Activated CD4-positive, alpha-beta memory T cell treated with anti-CD3 and anti-CD28 coated beads, Interleukin-2, amount 10 ng/mL, durations not matched to agents 7 days and 5 days (primary cell): ENCODE measurements at regions not wholly inside any gene's neighbourhood (a gene's known extent, or its start where the extent isn't known, plus 50 kb on each side); places are given as distances from the start of the nearest gene placed in this dataset.
"Not testable (repeated sequence)": the region's sequence is repeated elsewhere in the genome, so short reads cannot be mapped to it uniquely, and the experiment has no call there.

Experiments
- CTCF ChIA-PET: fragments of 350-600 bp; sonication (Branson Sonifier 250); formaldehyde crosslinking; loops from one replicate; lab custom pipeline; 2021; ENCODE audit warnings: antibody characterized with exemption, inconsistent platforms; lab: Charles Lee
- POLR2A ChIA-PET: fragments of 350-600 bp; sonication (Branson Sonifier 250); formaldehyde crosslinking; loops from one replicate; lab custom pipeline; 2021; ENCODE audit warnings: antibody characterized with exemption; lab: Charles Lee
- DNase-seq: peaks from one replicate; pipeline ENCODE4 v3.0.0-alpha.2; 2020
- H3K27ac Mint-ChIP-seq: one replicate; pipeline ENCODE4 v1.8.0; 2021; ENCODE audit warnings: mild to moderate bottlenecking, mixed read lengths
- H3K27me3 Mint-ChIP-seq: one replicate; pipeline ENCODE4 v1.8.0; 2021; ENCODE audit warnings: mixed read lengths
- H3K36me3 Mint-ChIP-seq: one replicate; pipeline ENCODE4 v1.8.0; 2021; ENCODE audit warnings: low read depth, mixed read lengths
- H3K4me1 Mint-ChIP-seq: one replicate; pipeline ENCODE4 v1.8.0; 2021; ENCODE audit warnings: mixed read lengths
- H3K4me3 Mint-ChIP-seq: one replicate; pipeline ENCODE4 v1.8.0; 2021; ENCODE audit warnings: mild to moderate bottlenecking, mixed read lengths
- H3K9me3 Mint-ChIP-seq: one replicate; pipeline ENCODE4 v1.8.0; 2021; ENCODE audit warnings: mixed read lengths

- CTCF ChIA-PET, result no interaction called here
- no peak overlapping the region for H3K27ac Mint-ChIP-seq
- POLR2A ChIA-PET, result no interaction called here
- peaks cover 10% of the 10 kb centered on the region for H3K9me3 Mint-ChIP-seq
- H3K36me3 Mint-ChIP-seq, result no peaks in the 10 kb centered on the region
- no peaks in the 10 kb centered on the region for H3K4me1 Mint-ChIP-seq
- DNase-seq, result no peak
- no peak overlapping the region for H3K4me3 Mint-ChIP-seq
- H3K27me3 Mint-ChIP-seq, result no peaks in the 10 kb centered on the region
Observed at GRCh38 chr10:20582041-20582440, 315.1 kb downstream of the NEBL start.

- H3K36me3 Mint-ChIP-seq, result no peaks in the 10 kb centered on the region
- CTCF ChIA-PET, result no interaction called here
Observed at GRCh38 chr10:20573924-20574323, 323.2 kb downstream of the NEBL start.

GRCh38 chr10:20555990-20556389 lies 341.1 kb downstream of the NEBL start:
- peaks cover 13% of the 10 kb centered on the region for H3K9me3 Mint-ChIP-seq
- POLR2A ChIA-PET, CTCF ChIA-PET, H3K27me3 Mint-ChIP-seq, H3K4me1 Mint-ChIP-seq, H3K4me3 Mint-ChIP-seq, H3K36me3 Mint-ChIP-seq, H3K27ac Mint-ChIP-seq, DNase-seq: not testable (repeated sequence)

More at GRCh38 chr10:20573924-20574323, 323.2 kb downstream of the NEBL start:
- Mint-ChIP-seq H3K4me3 (no peak overlapping the region), H3K27me3 (no peaks in the 10 kb centered on the region), H3K27ac (no peak overlapping the region), H3K4me1 (no peaks in the 10 kb centered on the region), H3K9me3 (peaks cover 5% of the 10 kb centered on the region)
- DNase-seq, result no peak
- POLR2A ChIA-PET, result no interaction called here

GRCh38 chr10:20552382-20552781 lies 344.7 kb downstream of the NEBL start:
- H3K4me3 Mint-ChIP-seq, result no peak overlapping the region
- H3K9me3 Mint-ChIP-seq, result peaks cover 12% of the 10 kb centered on the region
- CTCF ChIA-PET, result no interaction called here
- H3K27ac Mint-ChIP-seq, result no peak overlapping the region
- H3K4me1 Mint-ChIP-seq, result no peaks in the 10 kb centered on the region
- H3K27me3 Mint-ChIP-seq, result no peaks in the 10 kb centered on the region
- H3K36me3 Mint-ChIP-seq, result no peaks in the 10 kb centered on the region
- POLR2A ChIA-PET, result no interaction called here
- DNase-seq, result no peak

GRCh38 chr10:20551761-20552160 lies 345.4 kb downstream of the NEBL start:
- Mint-ChIP-seq H3K27ac (no peak overlapping the region), H3K4me1 (no peaks in the 10 kb centered on the region), H3K9me3 (peaks cover 12% of the 10 kb centered on the region), H3K4me3 (no peak overlapping the region), H3K27me3 (no peaks in the 10 kb centered on the region), H3K36me3 (no peaks in the 10 kb centered on the region)
- POLR2A ChIA-PET, result no interaction called here
- CTCF ChIA-PET, result no interaction called here
- no peak for DNase-seq

- CTCF ChIA-PET, result no interaction called here
- H3K36me3 Mint-ChIP-seq, result no peaks in the 10 kb centered on the region
- peaks cover 14% of the 10 kb centered on the region for H3K9me3 Mint-ChIP-seq
- no peak for DNase-seq
- H3K4me1 Mint-ChIP-seq, result no peaks in the 10 kb centered on the region
- H3K4me3 Mint-ChIP-seq, result no peak overlapping the region
- no peaks in the 10 kb centered on the region for H3K27me3 Mint-ChIP-seq
- POLR2A ChIA-PET, result no interaction called here
- H3K27ac Mint-ChIP-seq, result no peak overlapping the region
Observed at GRCh38 chr10:20535897-20536881, 360.9 kb downstream of the NEBL start.

- H3K27ac Mint-ChIP-seq, POLR2A ChIA-PET, H3K4me3 Mint-ChIP-seq, H3K27me3 Mint-ChIP-seq, CTCF ChIA-PET, DNase-seq, H3K4me1 Mint-ChIP-seq, H3K36me3 Mint-ChIP-seq: not testable (repeated sequence)
- H3K9me3 Mint-ChIP-seq, result peaks cover 16% of the 10 kb centered on the region
Observed at GRCh38 chr10:20531241-20531883, 365.7 kb downstream of the NEBL start.

- Mint-ChIP-seq H3K27ac (no peak overlapping the region), H3K36me3 (no peaks in the 10 kb centered on the region), H3K4me1 (no peaks in the 10 kb centered on the region), H3K9me3 (peaks cover 13% of the 10 kb centered on the region), H3K4me3 (no peak overlapping the region), H3K27me3 (no peaks in the 10 kb centered on the region)
- ChIA-PET POLR2A (interaction anchor here (0.6 kb wide), 1 partner anchor 157 kb away, joined by 4 read pairs; no protein-coding TSS in a partner anchor), CTCF (no interaction called here)
- no peak for DNase-seq
Observed at GRCh38 chr10:20521186-20521585, 375.9 kb downstream of the NEBL start.

- no peaks in the 10 kb centered on the region for H3K27me3 Mint-ChIP-seq
- H3K9me3 Mint-ChIP-seq, result peaks cover 3% of the 10 kb centered on the region
- no peaks in the 10 kb centered on the region for H3K4me1 Mint-ChIP-seq
- ChIA-PET POLR2A (no interaction called here), CTCF (no interaction called here)
- DNase-seq, result no peak
- no peak overlapping the region for H3K27ac Mint-ChIP-seq
- H3K4me3 Mint-ChIP-seq, result no peak overlapping the region
- no peaks in the 10 kb centered on the region for H3K36me3 Mint-ChIP-seq
Observed at GRCh38 chr10:20515654-20516053, 381.5 kb downstream of the NEBL start.

GRCh38 chr10:20512631-20513030 lies 384.5 kb downstream of the NEBL start:
- ChIA-PET CTCF (no interaction called here), POLR2A (no interaction called here)
- Mint-ChIP-seq H3K4me3 (no peak overlapping the region), H3K4me1 (no peaks in the 10 kb centered on the region), H3K27ac (no peak overlapping the region), H3K36me3 (no peaks in the 10 kb centered on the region), H3K9me3 (peaks cover 3% of the 10 kb centered on the region), H3K27me3 (no peaks in the 10 kb centered on the region)
- no peak for DNase-seq

GRCh38 chr10:20508921-20509320 lies 388.2 kb downstream of the NEBL start:
- no peaks in the 10 kb centered on the region for H3K4me1 Mint-ChIP-seq
- POLR2A ChIA-PET, result no interaction called here
- CTCF ChIA-PET, result no interaction called here
- H3K9me3 Mint-ChIP-seq, result peaks cover 8% of the 10 kb centered on the region
- no peak overlapping the region for H3K4me3 Mint-ChIP-seq
- H3K36me3 Mint-ChIP-seq, result no peaks in the 10 kb centered on the region
- DNase-seq, result no peak
- H3K27me3 Mint-ChIP-seq, result no peaks in the 10 kb centered on the region
- no peak overlapping the region for H3K27ac Mint-ChIP-seq

- POLR2A ChIA-PET, result no interaction called here
- H3K27ac Mint-ChIP-seq, result no peak overlapping the region
- peaks cover 17% of the 10 kb centered on the region for H3K9me3 Mint-ChIP-seq
- H3K4me1 Mint-ChIP-seq, result no peaks in the 10 kb centered on the region
- H3K36me3 Mint-ChIP-seq, result no peaks in the 10 kb centered on the region
- no peak overlapping the region for H3K4me3 Mint-ChIP-seq
- CTCF ChIA-PET, result no interaction called here
- DNase-seq, result no peak
- H3K27me3 Mint-ChIP-seq, result no peaks in the 10 kb centered on the region
Observed at GRCh38 chr10:20502903-20503585, 394.1 kb downstream of the NEBL start.

GRCh38 chr10:20494474-20494873 lies 402.6 kb downstream of the NEBL start:
- DNase-seq, result no peak
- ChIA-PET POLR2A (no interaction called here), CTCF (no interaction called here)
- no peaks in the 10 kb centered on the region for H3K27me3 Mint-ChIP-seq
- H3K27ac Mint-ChIP-seq, result no peak overlapping the region
- H3K4me1 Mint-ChIP-seq, result no peaks in the 10 kb centered on the region
- no peak overlapping the region for H3K4me3 Mint-ChIP-seq
- H3K9me3 Mint-ChIP-seq, result peaks cover 9% of the 10 kb centered on the region
- H3K36me3 Mint-ChIP-seq, result no peaks in the 10 kb centered on the region
